Epithelial cell of esophagus (primary cell): ENCODE measurements at regions not wholly inside any gene's neighbourhood (a gene's known extent, or its start where the extent isn't known, plus 50 kb on each side); places are given as distances from the start of the nearest gene placed in this dataset.

Experiments used
- DNase-seq: peaks from one replicate; pipeline ENCODE4 v3.0.0; 2010; ENCODE audit warnings: low read depth
- H3K4me3 ChIP-seq: 2 replicates; pipeline ENCODE4 v1.5.1; 2011; ENCODE audit warnings: mild to moderate bottlenecking, low read length, control low read depth
- CTCF ChIP-seq: IDR thresholded peaks from 2 replicates; pipeline ENCODE4 v1.5.1; 2011; ENCODE audit warnings: low read depth, mild to moderate bottlenecking, low read length, control low read depth, inconsistent platforms; ENCODE audit not compliant: insufficient read depth; ENCODE audit errors: missing control alignments

DNA sequence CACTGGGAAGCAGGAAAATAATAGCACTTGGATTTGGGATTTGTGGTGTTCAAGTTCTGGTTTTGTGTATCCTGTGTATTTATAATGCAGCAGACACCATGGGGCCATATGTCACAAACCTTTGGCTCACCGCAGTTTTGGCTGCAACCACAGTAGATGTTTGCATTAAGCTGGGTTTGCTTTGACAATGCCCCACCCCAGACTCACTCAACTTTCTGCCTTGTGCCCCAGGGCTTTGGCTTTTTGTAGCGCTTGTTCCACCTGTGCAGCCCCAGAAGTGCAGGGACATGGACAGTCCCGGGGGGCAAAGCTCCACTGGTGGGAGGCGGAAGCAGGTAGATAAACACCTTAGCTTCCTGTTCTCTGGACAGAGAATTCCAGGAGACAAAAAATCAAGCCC lies 446.9 kb downstream of the MED13L start:
- no peak for TF ChIP-seq CTCF
- DNase-seq, result no peak
- H3K4me3 ChIP-seq, result no peak overlapping the region

GRCh38 chr12:115830070-115830469 lies 447.4 kb downstream of the MED13L start:
- H3K4me3 ChIP-seq, result no peak overlapping the region
- no peak for DNase-seq
- no peak for TF ChIP-seq CTCF

DNA sequence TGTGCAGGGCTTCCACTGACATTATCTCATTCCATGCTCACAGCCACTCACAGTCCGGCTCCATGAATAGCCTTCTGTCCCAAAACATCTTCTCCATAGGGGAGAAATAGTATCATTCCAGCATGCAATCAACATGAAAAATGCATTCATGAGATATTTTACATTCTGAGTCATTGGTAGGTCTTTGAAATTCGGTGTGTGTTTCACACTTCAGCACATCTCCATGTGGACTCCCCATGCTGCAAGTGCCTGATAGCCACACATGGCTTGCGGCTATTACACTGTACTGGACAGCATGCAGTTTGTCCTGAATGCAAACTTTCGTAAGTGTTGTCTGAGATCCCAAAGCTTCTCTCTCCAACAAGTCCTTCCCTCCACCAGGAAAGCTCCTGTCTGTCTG lies 449.3 kb downstream of the MED13L start:
- TF ChIP-seq CTCF, result no peak

DNA sequence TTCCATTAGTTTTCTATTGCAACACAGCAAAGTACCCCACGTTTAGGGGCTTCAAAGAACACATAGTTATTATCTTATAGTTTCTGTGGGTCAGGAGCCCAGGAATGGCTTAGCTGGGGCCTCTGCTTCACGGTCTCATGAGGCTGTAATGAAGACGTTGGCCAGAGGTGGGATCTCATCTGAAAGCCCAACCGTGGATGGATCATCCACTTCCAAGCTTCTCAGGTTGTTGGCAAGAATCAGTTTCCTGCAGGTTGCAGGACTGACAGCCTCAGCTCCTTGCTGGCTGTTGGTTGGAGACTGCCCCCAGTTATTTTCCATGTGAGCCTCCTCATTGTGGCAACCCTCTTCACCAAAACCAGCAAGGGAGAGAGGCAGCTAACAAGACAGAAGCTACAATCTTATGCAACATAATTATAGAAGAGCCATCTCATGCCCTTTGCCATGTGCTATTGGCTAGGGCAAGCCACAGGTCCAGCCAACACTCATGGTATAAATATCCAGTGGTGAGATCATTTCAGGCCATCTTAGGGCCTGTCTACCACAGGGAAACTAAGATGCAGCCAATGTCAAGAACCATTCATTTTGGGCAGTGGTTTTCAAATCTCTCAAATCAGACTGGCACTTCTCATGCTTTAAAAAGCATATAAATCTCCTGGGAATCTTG lies 452.4 kb downstream of the MED13L start:
- DNase-seq, result no peak
- no peak for TF ChIP-seq CTCF
- H3K4me3 ChIP-seq, result no peak overlapping the region

More for the DNA sequence above, 449.3 kb downstream of the MED13L start:
- DNase-seq, result no peak
- H3K4me3 ChIP-seq, result no peak overlapping the region

- TF ChIP-seq CTCF, result no peak
- H3K4me3 ChIP-seq, result no peak overlapping the region
- no peak for DNase-seq
Observed at GRCh38 chr12:115823635-115824034, 453.9 kb downstream of the MED13L start.

- DNase-seq, result no peak
- H3K4me3 ChIP-seq, result no peak overlapping the region
- TF ChIP-seq CTCF, result no peak
Observed at GRCh38 chr12:115820656-115821055, 456.8 kb downstream of the MED13L start.

DNA sequence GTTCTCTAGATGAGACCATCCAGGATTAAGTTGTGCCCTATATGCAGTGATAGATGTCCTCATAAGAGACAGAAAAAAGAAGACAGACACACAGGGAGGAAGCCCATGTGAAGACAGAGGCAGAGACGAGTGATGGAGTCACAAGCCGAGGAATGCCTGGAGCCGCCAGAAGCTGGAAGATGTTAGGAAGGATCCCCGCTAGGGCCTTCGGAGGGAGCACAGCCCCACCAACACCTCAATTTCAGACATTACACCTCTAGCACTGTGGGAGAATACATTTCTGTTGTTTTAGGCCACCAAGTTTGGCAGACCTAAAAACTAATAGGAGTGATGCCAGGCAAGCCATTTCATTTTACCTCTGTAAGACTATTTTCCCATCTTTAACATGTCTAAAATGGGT lies 458.5 kb downstream of the MED13L start:
- no peak overlapping the region for H3K4me3 ChIP-seq
- TF ChIP-seq CTCF, result no peak
- no peak for DNase-seq
